Left kidney (tissue), 1 donor: ENCODE measurements at regions not wholly inside any gene's neighbourhood (a gene's known extent, or its start where the extent isn't known, plus 50 kb on each side); places are given as distances from the start of the nearest gene placed in this dataset.

Experiments used
- DNase-seq: peaks from one replicate; pipeline ENCODE4 v3.0.0-alpha.2; 2013

- DNase-seq, result no peak
These were observed 770.7 kb downstream of the BCL11B start for GRCh38 chr14:98501335-98501734.

- DNase-seq, result no peak
These were observed 770.2 kb downstream of the BCL11B start for GRCh38 chr14:98501836-98502235.

- no peak for DNase-seq
These were observed 768.7 kb downstream of the BCL11B start for GRCh38 chr14:98503086-98503815.

DNA sequence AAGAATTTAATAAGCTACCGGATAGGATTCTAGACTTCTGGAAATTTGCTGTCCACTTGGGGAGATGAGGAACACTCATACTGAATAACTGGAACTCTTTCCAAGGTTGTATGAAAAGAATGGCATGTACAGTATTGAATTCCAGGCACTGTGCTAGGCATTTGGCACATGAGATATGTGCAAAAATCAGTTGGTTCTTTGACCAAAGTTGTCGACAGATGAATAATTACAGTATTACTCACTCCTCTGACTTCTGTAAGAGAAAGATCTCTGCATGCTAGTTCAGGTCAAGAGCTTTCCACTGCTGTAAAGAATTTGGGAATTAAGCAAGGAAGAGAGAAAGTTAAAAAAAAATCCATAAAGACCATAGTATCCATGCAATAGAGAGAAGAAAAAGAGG lies 764.7 kb downstream of the BCL11B start:
- no peak for DNase-seq

DNA sequence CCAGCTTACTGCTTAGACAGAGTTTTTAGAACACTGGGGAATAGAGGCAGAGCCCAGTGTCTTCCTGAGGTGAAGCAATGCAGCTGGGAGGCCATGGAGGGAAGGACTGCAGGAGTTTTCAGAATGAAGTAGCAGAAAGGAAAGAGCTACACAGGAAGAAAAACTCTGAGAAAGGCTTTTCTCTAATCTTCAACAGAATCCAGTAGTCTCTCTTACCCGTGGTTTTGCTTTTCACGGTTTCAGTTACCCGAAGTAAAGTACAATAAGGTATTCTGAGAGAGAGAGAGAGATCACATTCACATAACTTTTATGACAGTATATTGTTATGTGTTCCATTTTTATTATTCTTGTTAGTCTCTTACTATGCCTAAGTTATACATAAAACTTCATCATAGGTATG lies 761.6 kb downstream of the BCL11B start:
- DNase-seq, result no peak

DNA sequence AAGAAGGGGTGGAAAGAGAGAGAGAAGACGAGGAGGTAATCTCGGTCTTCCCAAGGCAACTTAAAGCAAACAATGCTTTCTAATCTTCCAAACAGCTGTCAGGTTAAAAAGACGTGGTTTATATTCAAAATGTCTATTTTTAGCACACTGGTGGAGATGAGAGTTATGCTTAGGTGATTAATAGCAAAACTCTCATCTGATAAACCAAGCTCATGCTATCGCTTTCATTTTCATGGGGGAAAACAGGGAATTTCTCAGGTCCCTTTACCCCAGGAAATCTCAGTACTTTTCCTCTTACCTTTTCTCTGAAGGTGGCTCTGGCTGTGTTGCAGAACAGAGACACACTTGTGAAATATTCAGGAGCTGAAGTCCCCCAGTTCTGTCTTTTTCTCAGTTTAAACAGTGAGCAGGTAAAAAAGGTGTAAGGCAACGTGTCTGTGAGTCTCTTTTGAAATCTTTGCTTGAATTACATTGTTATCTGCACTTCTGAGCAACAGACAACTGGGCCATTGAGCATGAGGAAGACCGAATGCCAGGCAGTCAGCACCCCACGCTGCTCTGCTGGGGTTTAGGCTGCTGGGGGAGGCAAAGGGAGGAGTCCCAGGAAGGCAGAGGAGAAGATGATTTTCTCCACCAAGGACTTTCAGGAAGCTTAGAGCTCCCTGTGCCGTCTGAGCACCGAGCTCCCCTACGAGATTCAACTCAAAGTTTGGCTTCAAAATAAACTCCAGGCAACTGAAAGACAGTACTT lies 759.3 kb downstream of the BCL11B start:
- no peak for DNase-seq

GRCh38 chr14:98513558-98513957 lies 758.4 kb downstream of the BCL11B start:
- DNase-seq, result no peak

DNA sequence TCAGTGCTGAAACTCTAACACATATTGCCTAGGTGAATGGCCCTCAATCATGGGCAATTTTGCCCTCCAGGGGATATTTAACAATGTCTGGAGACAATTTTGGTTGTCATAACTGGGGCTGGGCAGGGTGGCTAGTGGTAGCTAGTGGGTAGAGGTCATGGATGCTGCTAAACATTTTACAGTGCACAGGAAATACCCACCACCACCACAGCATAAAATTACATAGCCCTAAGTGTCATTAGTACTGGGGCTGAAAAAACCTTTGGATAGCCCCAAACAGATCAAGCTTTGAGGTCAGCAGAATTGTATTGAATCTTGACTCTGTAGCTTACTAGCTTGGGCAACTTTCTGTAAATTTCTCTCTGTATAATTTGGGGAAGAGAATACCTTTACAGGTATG lies 758.0 kb downstream of the BCL11B start:
- DNase-seq, result no peak

GRCh38 chr14:98536256-98536655 lies 735.7 kb downstream of the BCL11B start:
- DNase-seq, result no peak

DNA sequence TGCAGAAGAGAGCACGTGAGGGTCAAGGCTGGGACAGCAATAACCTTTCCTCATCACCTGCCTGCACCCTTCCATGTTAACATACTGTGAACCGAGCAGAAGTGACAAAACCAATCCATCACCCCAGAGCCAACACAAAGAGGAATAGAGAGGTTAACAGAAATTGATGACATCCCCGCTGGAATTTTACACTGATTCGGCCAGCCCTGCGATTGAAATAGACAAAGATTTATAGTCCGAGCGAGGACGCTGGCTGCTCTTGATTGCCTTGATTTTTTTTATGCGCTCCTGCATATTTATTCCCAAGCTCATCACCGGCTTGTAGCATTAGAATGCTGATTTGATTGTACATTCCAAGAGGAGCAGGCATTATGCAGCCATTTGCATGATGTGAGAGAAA lies 729.7 kb downstream of the BCL11B start:
- DNase-seq, result no peak

DNA sequence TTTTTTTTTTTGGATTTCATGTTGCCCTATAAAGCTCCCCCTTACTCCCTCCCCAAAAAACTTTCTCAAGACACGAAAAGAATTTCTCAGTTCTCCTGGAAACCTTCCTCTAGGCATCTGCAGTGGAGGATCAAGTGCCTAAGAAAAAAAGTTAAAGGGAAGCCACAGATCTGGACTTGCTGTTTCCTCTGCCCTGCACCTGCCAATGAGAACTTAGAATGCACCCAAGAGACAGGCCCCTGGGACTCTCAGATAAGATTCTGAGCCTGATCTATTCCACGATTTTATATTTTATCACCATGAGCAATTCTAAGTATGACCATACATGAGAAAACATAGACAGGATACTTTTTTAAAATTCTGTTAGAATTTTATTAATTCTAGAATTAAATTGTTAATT lies 728.9 kb downstream of the BCL11B start:
- DNase-seq, result no peak

DNA sequence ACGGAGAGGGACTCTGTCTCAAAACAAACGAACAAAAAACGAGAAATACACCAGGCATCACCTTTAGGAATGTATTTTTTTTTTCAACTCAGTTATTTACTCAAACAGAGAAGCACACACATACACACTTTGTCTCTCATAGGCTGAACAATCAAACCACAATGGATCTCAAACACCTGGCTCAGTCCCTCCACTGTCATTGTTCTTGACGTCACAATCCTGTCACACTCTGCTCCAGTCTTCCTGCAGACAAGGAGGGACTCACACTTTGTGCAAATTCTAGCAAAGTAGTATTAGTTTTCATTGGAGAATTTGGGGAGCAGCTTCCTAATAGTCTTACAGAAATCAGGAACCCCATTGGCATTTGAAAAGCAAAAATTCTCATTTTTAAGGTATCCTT lies 727.8 kb downstream of the BCL11B start:
- no peak for DNase-seq

- DNase-seq, result no peak
These were observed 726.8 kb downstream of the BCL11B start for GRCh38 chr14:98545181-98545580.

GRCh38 chr14:98548071-98548686 lies 723.8 kb downstream of the BCL11B start:
- no peak for DNase-seq

DNA sequence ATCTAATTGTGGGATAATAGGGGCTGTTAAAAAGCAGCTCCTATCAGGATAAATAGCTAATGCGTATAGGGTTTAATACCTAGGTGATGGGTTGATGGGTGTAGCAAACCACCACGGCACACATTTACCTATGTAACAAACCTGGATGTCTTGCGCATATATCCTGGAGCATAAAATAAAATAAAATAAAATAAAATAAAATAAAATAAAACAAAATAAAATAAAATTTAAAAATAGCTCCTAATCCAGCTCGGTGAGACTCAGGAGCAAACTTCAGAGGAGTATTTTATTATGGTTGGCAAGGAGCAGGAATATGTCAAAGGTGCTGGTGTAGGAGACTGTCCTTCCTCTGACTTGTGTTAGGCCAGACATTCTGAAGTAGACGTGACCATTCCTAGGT lies 721.0 kb downstream of the BCL11B start:
- no peak for DNase-seq

DNA sequence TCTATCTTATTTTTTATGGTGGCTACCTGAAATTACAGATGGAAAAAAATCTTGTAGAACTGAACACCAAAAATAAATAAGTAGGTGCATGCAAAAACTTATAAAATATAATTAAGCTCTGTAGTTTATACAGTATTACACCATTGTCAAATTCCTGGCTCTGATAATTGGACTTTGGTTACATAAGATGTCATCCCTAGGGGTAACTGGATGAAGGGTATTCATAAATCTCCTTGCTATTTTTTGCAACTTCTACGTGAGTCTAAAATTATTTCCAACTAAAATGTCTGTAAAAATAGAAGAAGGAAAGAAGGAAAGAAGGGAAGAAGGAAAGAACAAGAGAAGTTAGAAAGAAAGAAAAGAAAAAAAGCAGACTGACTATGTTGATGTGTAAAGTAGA lies 716.6 kb downstream of the BCL11B start:
- DNase-seq, result no peak

GRCh38 chr14:98564006-98564405 lies 708.0 kb downstream of the BCL11B start:
- no peak for DNase-seq

DNA sequence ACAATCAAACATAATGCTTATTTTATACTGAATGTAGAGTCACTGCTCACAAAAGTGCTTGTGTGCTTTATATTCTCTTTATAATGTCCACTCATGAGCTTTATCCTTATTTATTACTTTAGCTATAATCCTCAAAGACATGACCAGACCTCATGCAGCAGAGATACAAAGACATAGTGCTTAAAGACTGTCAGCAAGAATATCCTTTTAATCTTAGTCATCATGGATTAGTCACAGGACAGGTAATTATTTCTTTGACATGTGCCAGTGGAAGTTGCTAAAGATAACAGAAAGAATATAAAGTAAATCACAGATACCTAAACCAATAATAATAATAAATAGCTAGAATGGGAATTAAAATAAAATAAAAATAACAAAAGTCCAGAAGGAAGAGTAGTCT lies 707.5 kb downstream of the BCL11B start:
- no peak for DNase-seq

DNA sequence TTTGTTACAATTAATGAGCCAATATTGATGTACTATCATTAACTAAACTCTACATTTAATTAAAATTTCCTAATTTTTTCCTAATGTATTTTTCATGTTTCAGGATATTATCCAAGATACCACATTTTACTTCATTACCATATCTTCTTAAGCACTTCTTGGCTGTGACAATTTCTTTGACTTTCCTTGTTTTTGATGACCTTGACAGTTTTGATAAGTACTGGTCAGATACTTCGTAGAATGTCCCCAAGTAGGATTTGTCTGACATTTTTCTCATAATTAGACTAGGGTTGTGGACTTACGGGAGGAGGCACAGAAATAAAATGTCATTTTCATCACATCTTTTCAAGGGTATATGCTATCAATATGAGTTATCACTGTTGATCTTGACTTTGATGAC lies 700.9 kb downstream of the BCL11B start:
- no peak for DNase-seq

GRCh38 chr14:98573082-98573481 lies 698.9 kb downstream of the BCL11B start:
- no peak for DNase-seq

GRCh38 chr14:98576463-98576862 lies 695.5 kb downstream of the BCL11B start:
- no peak for DNase-seq

DNA sequence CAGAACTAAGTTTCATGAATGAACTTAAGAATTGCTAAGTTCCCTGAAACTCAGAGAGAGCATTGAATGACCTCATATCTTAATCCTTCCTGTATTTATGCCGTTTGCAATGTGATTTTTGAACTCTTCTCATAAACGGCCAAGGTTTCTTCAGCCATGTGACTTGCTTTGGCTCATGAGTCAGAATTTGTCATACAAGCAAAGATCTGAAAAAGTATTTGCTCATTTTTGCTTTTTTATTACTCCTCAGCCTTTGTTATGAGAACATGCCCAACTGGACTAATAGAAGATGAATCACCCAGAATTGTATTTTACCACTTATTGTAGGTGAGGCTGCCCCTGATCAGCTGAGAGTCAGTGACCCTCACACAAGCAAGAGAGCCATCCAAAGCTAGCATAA lies 693.8 kb downstream of the BCL11B start:
- DNase-seq, result no peak

DNA sequence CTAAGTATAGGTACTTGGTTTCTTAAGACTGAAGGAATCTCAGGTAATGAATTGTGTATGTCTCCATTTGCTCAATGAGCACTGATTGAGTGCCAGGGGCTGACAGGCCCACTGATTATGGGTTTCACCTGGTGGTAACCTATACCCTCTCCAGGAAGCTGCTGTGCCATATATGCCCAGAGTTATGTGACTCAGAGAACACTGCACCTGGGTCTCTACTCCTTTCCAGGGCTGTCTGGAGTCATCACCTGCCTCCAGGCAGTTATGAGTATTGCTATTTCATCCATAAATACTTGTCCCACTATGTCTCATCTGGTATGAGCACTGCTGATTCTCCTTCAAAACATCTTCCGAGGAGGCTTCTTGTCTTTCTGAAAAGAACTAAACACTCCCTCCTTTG lies 692.9 kb downstream of the BCL11B start:
- DNase-seq, result no peak
